ENCODE measurements at regions not wholly inside any gene's neighbourhood (a gene's known extent, or its start where the extent isn't known, plus 50 kb on each side); places are given as distances from the start of the nearest gene placed in this dataset.

DNA sequence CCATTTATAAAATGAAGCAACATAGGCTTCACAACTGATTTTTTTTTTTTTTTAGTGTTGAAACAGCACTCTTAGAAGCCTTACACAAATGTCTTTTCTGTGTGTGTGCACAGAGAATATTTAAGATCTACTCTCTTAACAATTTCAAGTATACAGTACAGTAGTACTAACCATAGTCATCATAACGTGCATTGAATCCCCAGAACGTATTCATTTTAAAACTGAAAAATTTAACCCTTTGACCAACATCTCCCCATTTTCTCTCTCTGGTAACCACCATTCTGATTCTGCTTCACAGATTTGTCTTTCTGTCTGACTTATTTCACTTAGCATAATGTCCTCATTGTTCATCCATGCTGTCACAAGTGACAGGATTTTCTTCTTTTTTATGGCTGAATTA is 475.6 kb downstream of the RFPL4B start:
- H3K9me3 Mint-ChIP-seq: no peaks in the 10 kb centered on the region
- TF ChIP-seq, protein P1, sequence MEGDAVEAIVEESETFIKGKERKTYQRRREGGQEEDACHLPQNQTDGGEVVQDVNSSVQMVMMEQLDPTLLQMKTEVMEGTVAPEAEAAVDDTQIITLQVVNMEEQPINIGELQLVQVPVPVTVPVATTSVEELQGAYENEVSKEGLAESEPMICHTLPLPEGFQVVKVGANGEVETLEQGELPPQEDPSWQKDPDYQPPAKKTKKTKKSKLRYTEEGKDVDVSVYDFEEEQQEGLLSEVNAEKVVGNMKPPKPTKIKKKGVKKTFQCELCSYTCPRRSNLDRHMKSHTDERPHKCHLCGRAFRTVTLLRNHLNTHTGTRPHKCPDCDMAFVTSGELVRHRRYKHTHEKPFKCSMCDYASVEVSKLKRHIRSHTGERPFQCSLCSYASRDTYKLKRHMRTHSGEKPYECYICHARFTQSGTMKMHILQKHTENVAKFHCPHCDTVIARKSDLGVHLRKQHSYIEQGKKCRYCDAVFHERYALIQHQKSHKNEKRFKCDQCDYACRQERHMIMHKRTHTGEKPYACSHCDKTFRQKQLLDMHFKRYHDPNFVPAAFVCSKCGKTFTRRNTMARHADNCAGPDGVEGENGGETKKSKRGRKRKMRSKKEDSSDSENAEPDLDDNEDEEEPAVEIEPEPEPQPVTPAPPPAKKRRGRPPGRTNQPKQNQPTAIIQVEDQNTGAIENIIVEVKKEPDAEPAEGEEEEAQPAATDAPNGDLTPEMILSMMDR (conservative IDR thresholded peaks at IDR 0.05): no peak
- H3K27ac Mint-ChIP-seq: no peak overlapping the region
- H3K36me3 Mint-ChIP-seq: no peaks in the 10 kb centered on the region
- H3K4me1 Mint-ChIP-seq (ENCODE audit: unreplicated experiment): no peaks in the 10 kb centered on the region
- H3K4me3 Mint-ChIP-seq: no peak overlapping the region
- DNase-seq (ENCODE audit: extremely low spot score, unreplicated experiment): no peak
- no peaks in the 10 kb centered on the region for H3K27me3 Mint-ChIP-seq

DNA sequence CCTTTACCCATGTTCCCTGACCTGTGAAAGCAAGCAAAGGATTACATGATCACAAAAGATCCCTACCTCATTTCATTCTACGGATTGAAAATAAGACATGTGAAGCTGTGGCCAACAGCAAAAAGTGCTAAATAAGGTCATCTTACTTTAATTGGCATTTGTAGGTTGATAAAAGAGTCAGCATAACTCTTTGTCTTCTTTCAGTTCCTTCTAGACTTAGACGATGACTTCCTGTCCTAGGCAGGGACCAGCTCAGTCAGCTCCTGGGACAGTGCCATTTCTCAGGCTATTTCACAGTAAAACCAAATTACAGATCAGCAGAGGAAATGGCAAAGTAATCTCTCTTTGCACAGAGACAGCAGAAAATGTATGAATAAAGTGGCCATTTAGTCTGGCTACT is 480.7 kb downstream of the RFPL4B start:
- H3K27me3 Mint-ChIP-seq: no peaks in the 10 kb centered on the region
- H3K36me3 Mint-ChIP-seq: no peaks in the 10 kb centered on the region
- DNase-seq (ENCODE audit: extremely low spot score, unreplicated experiment): no peak
- H3K4me1 Mint-ChIP-seq (ENCODE audit: unreplicated experiment): no peaks in the 10 kb centered on the region
- H3K4me3 Mint-ChIP-seq: no peak overlapping the region
- H3K27ac Mint-ChIP-seq: no peak overlapping the region
- TF ChIP-seq, protein P1 (conservative IDR thresholded peaks at IDR 0.05): no peak
- no peaks in the 10 kb centered on the region for H3K9me3 Mint-ChIP-seq

DNA sequence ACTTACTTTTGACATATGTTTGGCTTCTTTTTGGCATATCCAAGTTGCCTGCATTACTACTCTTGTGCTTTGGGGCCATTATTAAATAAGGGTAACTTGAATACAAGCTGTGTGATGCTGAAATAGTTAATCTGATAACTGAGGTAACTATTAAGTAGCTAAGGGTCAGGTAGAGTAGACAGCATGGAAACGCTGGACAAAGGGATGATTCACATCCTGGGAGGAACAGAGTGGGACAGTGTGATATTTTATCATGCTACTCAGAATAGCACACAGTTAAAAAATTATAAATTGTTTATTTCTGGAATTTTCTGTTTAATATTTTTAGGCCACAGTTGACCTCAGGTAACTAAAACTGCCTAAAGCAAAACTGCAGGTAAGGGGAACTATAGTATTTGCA is 483.9 kb downstream of the RFPL4B start:
- peaks cover 10% of the 10 kb centered on the region for H3K9me3 Mint-ChIP-seq
- H3K27ac Mint-ChIP-seq: no peak overlapping the region
- no peak overlapping the region for H3K4me3 Mint-ChIP-seq
- no peaks in the 10 kb centered on the region for H3K36me3 Mint-ChIP-seq
- DNase-seq (ENCODE audit: extremely low spot score, unreplicated experiment): no peak
- H3K27me3 Mint-ChIP-seq: no peaks in the 10 kb centered on the region
- H3K4me1 Mint-ChIP-seq (ENCODE audit: unreplicated experiment): no peaks in the 10 kb centered on the region
- TF ChIP-seq, protein P1 (conservative IDR thresholded peaks at IDR 0.05): no peak

DNA sequence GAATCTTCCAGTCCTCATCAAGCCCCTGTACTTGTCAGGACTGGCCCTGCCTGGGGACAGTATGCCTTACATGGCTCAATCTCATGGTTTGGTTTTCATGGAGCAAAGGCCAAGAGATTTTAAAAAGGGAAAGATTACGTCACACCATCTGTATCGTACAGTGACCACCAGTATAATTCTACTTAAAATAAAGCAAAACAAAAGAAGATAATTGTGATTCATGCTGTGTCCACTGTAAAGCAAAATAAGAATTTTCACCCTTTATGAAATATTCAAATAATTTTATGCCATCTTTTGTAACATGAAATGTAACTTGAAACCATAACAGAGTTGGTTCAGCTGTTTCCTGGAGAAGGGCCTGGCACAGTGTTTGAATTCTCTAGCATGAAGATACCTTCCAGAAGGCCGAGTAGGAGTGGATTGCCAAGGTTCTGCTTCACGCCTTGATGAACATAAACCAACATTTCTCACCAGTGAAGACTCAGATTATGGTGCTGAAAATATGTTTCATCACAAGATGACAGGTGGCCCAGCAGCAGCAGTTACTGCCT is 486.5 kb downstream of the RFPL4B start:
- TF ChIP-seq, protein P1 (conservative IDR thresholded peaks at IDR 0.05): no peak
- Mint-ChIP-seq H3K27ac (no peak overlapping the region), H3K9me3 (peaks cover 10% of the 10 kb centered on the region), H3K4me3 (no peak overlapping the region), H3K4me1 (ENCODE audit: unreplicated experiment) (no peaks in the 10 kb centered on the region), H3K36me3 (no peaks in the 10 kb centered on the region), H3K27me3 (no peaks in the 10 kb centered on the region)
- DNase-seq (ENCODE audit: extremely low spot score, unreplicated experiment): no peak

DNA sequence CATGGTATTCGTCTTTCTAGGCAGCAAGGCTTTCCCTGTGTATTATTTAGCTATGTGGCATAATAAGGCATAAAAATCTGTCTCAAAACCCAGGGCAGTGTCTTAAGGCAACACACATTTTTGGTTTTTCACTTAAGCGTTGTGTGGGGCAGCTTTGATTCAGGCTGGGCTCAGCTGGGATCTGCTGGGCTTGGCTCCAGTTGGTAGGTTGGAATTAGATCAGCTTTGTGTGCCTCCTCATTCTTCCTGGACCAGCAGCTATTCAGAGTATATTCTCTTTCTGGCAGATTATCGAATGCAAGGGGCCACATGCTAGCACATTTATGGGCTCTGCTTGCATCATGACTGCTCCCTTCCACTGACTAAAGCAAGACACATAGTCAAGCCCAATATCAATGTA is 487.9 kb downstream of the RFPL4B start:
- peaks cover 10% of the 10 kb centered on the region for H3K9me3 Mint-ChIP-seq
- H3K27me3 Mint-ChIP-seq: no peaks in the 10 kb centered on the region
- DNase-seq (ENCODE audit: extremely low spot score, unreplicated experiment): no peak
- no peak overlapping the region for H3K27ac Mint-ChIP-seq
- peaks cover 12% of the 10 kb centered on the region for H3K4me1 Mint-ChIP-seq (ENCODE audit: unreplicated experiment)
- H3K36me3 Mint-ChIP-seq: no peaks in the 10 kb centered on the region
- TF ChIP-seq, protein P1 (conservative IDR thresholded peaks at IDR 0.05): no peak
- H3K4me3 Mint-ChIP-seq: no peak overlapping the region

DNA sequence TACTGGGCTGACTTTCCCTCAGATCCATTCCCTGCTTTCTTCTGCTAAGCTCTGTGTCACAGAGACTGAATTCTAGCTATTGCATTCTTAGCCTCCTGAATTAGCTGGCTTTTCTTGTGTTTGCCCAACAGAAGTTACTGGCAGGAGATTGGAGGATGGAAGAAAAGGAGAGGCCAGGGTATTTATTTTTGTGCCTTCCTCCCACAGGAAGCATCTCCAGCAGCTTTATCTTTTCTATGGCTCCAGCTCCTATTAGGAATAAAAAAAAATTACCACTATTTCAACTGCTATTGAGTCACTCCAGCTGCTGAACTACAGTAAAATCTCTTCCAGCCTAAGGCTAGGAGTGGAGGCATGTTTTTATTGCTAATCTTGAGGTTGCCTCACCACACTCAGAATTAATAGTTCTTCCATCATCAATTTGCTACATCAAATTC is 492.4 kb downstream of the RFPL4B start:
- no peak overlapping the region for H3K4me3 Mint-ChIP-seq
- H3K27me3 Mint-ChIP-seq: no peaks in the 10 kb centered on the region
- TF ChIP-seq, protein P1 (conservative IDR thresholded peaks at IDR 0.05): no peak
- DNase-seq (ENCODE audit: extremely low spot score, unreplicated experiment): no peak
- H3K9me3 Mint-ChIP-seq: peaks cover 8% of the 10 kb centered on the region
- no peaks in the 10 kb centered on the region for H3K36me3 Mint-ChIP-seq
- H3K27ac Mint-ChIP-seq: no peak overlapping the region
- peaks cover 14% of the 10 kb centered on the region for H3K4me1 Mint-ChIP-seq (ENCODE audit: unreplicated experiment)
